ENCODE measurements at regions not wholly inside any gene's neighbourhood (a gene's known extent, or its start where the extent isn't known, plus 50 kb on each side); places are given as distances from the start of the nearest gene placed in this dataset.

DNA sequence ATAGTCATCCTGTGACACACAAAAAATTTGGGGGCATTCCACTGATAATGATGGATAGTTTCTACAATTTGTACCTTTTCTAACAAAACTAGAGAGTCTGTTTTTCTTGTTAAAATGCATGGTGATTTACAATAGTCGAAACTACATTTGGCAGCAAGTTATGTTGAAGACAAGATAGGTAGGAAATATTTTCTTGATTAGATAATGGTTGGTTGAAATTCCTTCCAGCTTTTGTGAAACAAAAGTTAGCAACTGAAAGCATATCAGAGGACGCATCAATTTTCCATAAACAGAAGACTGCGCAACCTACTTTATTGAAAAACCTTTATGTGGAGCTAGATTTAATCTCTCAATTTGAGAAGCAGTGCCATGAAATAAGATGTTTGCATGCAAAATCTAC lies 155.8 kb upstream of the GLI3 start:
- no peak overlapping the region for H2AK5ac ChIP-seq (ENCODE audit: insufficient read length, low read length)
- no peak for DNase-seq
- H3K4me1 ChIP-seq (ENCODE audit: insufficient read depth, low read length), result no peaks in the 10 kb centered on the region
- TF ChIP-seq, protein P1, sequence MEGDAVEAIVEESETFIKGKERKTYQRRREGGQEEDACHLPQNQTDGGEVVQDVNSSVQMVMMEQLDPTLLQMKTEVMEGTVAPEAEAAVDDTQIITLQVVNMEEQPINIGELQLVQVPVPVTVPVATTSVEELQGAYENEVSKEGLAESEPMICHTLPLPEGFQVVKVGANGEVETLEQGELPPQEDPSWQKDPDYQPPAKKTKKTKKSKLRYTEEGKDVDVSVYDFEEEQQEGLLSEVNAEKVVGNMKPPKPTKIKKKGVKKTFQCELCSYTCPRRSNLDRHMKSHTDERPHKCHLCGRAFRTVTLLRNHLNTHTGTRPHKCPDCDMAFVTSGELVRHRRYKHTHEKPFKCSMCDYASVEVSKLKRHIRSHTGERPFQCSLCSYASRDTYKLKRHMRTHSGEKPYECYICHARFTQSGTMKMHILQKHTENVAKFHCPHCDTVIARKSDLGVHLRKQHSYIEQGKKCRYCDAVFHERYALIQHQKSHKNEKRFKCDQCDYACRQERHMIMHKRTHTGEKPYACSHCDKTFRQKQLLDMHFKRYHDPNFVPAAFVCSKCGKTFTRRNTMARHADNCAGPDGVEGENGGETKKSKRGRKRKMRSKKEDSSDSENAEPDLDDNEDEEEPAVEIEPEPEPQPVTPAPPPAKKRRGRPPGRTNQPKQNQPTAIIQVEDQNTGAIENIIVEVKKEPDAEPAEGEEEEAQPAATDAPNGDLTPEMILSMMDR (conservative IDR thresholded peaks at IDR 0.05), result no peak
- H2BK5ac ChIP-seq (ENCODE audit: insufficient read length, low read length), result no peak overlapping the region
- H4K5ac ChIP-seq (ENCODE audit: insufficient read length, low read depth, low read length), result no peak overlapping the region
- Mint-ChIP-seq H3K36me3 (ENCODE audit: insufficient read depth in 1 of 3, low read depth in 3 of 3) (no peaks in the 10 kb centered on the region), H3K9me3 (no peaks in the 10 kb centered on the region), H3K4me1 (no peaks in the 10 kb centered on the region), H3K27ac (no peak overlapping the region), H3K27me3 (ENCODE audit: low read depth) (no peaks in the 10 kb centered on the region), H3K4me3 (no peak overlapping the region)
- H2BK15ac ChIP-seq (ENCODE audit: low read depth, low read length), result no peak overlapping the region
- H3K27ac ChIP-seq (ENCODE audit: insufficient read length, low read depth, low read length), result no peak overlapping the region
- H3K56ac ChIP-seq (ENCODE audit: insufficient read length, low read depth, low read length), result no peak overlapping the region
- no peak overlapping the region for H3T11ph ChIP-seq (ENCODE audit: low read length)
- no peak overlapping the region for H3K18ac ChIP-seq (ENCODE audit: insufficient read length, low read depth, low read length)
- no peak overlapping the region for H2BK120ac ChIP-seq (ENCODE audit: low read depth, low read length, poor library complexity, severe bottlenecking)
- no peak overlapping the region for H4K91ac ChIP-seq (ENCODE audit: insufficient read length, low read depth, low read length)
- H3K14ac ChIP-seq (ENCODE audit: insufficient read depth, low read length), result no peak overlapping the region
- H2BK20ac ChIP-seq (ENCODE audit: low read depth, low read length, poor library complexity, severe bottlenecking), result no peak overlapping the region
- H3K9me3 ChIP-seq (ENCODE audit: control insufficient read depth, low read depth, low read length), result no peaks in the 10 kb centered on the region
- WGBS (ENCODE audit: extremely low coverage, insufficient read length, low lambda C conversion rate), result no CpG with 5 or more reads among the region's 3 CpGs
- no peak overlapping the region for H3K4ac ChIP-seq (ENCODE audit: low read depth, low read length)
- H3K79me1 ChIP-seq (ENCODE audit: insufficient read depth, low read depth, low read length, poor library complexity, severe bottlenecking), result no peaks in the 10 kb centered on the region
- H3K9ac ChIP-seq (ENCODE audit: extremely low read depth, insufficient read length, low read length), result no peak overlapping the region
- no peaks in the 10 kb centered on the region for H3K27me3 ChIP-seq (ENCODE audit: insufficient read depth, low read length)
- H2AFZ ChIP-seq (ENCODE audit: low read length), result no peak overlapping the region
- no peak overlapping the region for H4K8ac ChIP-seq (replicated peaks; ENCODE audit: insufficient read length, low read depth, low read length)
- no peak overlapping the region for H3K23ac ChIP-seq (ENCODE audit: insufficient read length, low read depth, low read length)
- H3K23me2 ChIP-seq (ENCODE audit: insufficient read length, low read depth, low read length, poor library complexity, severe bottlenecking), result no peaks in the 10 kb centered on the region
- H2BK12ac ChIP-seq (ENCODE audit: insufficient read length, low read depth, low read length), result no peak overlapping the region
- H3K79me2 ChIP-seq (ENCODE audit: insufficient read depth, low read length), result no peaks in the 10 kb centered on the region
- no peak overlapping the region for H3K4me2 ChIP-seq (ENCODE audit: insufficient read depth, insufficient read length, low read length)
- H4K20me1 ChIP-seq (ENCODE audit: control insufficient read depth, insufficient read depth, insufficient read length), result no peaks in the 10 kb centered on the region
